ENCODE measurements at regions not wholly inside any gene's neighbourhood (a gene's known extent, or its start where the extent isn't known, plus 50 kb on each side); places are given as distances from the start of the nearest gene placed in this dataset.

GRCh38 chr9:119951090-119951489, 581.9 kb upstream of the BRINP1 start:
- Mint-ChIP-seq H3K4me1 (no peaks in the 10 kb centered on the region), H3K27me3 (peaks cover 2% of the 10 kb centered on the region), H3K9me3 (no peaks in the 10 kb centered on the region), H3K27ac (no peak overlapping the region), H3K36me3 (ENCODE audit: low read depth) (no peaks in the 10 kb centered on the region), H3K4me3 (no peak overlapping the region)
- TF ChIP-seq, protein P1, sequence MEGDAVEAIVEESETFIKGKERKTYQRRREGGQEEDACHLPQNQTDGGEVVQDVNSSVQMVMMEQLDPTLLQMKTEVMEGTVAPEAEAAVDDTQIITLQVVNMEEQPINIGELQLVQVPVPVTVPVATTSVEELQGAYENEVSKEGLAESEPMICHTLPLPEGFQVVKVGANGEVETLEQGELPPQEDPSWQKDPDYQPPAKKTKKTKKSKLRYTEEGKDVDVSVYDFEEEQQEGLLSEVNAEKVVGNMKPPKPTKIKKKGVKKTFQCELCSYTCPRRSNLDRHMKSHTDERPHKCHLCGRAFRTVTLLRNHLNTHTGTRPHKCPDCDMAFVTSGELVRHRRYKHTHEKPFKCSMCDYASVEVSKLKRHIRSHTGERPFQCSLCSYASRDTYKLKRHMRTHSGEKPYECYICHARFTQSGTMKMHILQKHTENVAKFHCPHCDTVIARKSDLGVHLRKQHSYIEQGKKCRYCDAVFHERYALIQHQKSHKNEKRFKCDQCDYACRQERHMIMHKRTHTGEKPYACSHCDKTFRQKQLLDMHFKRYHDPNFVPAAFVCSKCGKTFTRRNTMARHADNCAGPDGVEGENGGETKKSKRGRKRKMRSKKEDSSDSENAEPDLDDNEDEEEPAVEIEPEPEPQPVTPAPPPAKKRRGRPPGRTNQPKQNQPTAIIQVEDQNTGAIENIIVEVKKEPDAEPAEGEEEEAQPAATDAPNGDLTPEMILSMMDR (IDR thresholded peaks at IDR 0.05), result no peak
- intact Hi-C loops (cut with micrococcal nuclease), result no loop called here
- ChIA-PET POLR2A (no interaction called here), CTCF (no interaction called here)
- DNase-seq (no peak), ATAC-seq (ENCODE audit: low read depth) (no peak)

DNA sequence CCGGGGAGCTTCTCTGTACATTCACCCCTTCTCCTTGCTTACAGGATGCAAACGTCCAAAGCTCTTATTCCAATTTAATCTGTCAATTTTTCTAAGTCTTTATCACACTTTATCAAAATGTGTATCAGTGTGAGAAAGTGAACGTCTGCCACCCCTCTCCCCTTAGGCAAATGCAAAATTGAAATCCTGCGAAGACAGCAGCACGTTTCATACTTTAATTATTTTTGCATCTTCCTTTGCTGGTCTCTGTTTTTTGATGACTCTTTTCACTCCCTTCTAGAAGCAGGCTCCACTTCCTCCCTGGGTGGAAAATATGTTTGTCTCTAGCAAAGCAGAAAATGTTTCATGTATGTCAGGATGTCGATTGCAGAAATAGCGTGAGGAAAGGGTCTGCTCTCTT, 576.5 kb upstream of the BRINP1 start:
- Mint-ChIP-seq H3K9me3 (no peaks in the 10 kb centered on the region), H3K27ac (no peak overlapping the region), H3K4me3 (no peak overlapping the region), H3K36me3 (ENCODE audit: low read depth) (no peaks in the 10 kb centered on the region), H3K27me3 (peaks cover 2% of the 10 kb centered on the region), H3K4me1 (no peaks in the 10 kb centered on the region)
- DNase-seq, result no peak
- ChIA-PET POLR2A (no interaction called here), CTCF (interaction anchor here (1.2 kb wide), 1 partner anchor 23 kb away, joined by 3 read pairs; no protein-coding TSS in a partner anchor)
- ATAC-seq (ENCODE audit: low read depth), result no peak
- TF ChIP-seq, protein P1 (IDR thresholded peaks at IDR 0.05), result no peak
- intact Hi-C loops (cut with micrococcal nuclease), result no loop called here

GRCh38 chr9:119941091-119941490, 571.9 kb upstream of the BRINP1 start:
- ATAC-seq (ENCODE audit: low read depth), result no peak
- no peak for DNase-seq
- H3K4me3 Mint-ChIP-seq, result no peak overlapping the region
- TF ChIP-seq, protein P1 (IDR thresholded peaks at IDR 0.05), result no peak
- ChIA-PET POLR2A (no interaction called here), CTCF (no interaction called here)
- no peaks in the 10 kb centered on the region for H3K36me3 Mint-ChIP-seq (ENCODE audit: low read depth)
- no peaks in the 10 kb centered on the region for H3K9me3 Mint-ChIP-seq
- no peak overlapping the region for H3K27ac Mint-ChIP-seq
- H3K4me1 Mint-ChIP-seq, result no peaks in the 10 kb centered on the region
- intact Hi-C loops (cut with micrococcal nuclease), result no loop called here
- no peaks in the 10 kb centered on the region for H3K27me3 Mint-ChIP-seq

DNA sequence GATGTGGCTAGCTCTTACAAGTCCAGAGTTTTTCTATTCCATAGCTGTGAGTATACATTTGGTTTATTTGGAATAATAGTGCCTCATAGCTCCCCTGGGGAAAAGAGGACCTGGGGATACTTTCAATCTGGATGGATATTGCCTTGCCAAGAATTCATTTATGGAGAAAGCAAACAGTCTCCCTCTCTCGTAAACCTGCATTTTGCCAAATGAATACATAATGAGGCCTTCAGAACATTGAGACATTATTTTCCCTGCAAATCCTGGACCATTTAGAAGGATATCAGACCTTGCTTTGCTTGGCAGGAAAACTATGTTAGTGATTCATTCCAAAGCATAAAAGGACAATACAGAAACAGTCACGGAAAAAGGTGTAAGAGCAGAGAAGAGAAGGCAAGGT, 569.6 kb upstream of the BRINP1 start:
- POLR2A ChIA-PET, result no interaction called here
- CTCF ChIA-PET, result no interaction called here
- ATAC-seq (ENCODE audit: low read depth) (no peak), DNase-seq (no peak)
- Mint-ChIP-seq H3K27me3 (peaks cover 3% of the 10 kb centered on the region), H3K27ac (no peak overlapping the region), H3K9me3 (no peaks in the 10 kb centered on the region), H3K4me3 (no peak overlapping the region), H3K36me3 (ENCODE audit: low read depth) (no peaks in the 10 kb centered on the region), H3K4me1 (no peaks in the 10 kb centered on the region)
- intact Hi-C loops (cut with micrococcal nuclease), result no loop called here
- TF ChIP-seq, protein P1 (IDR thresholded peaks at IDR 0.05), result no peak

DNA sequence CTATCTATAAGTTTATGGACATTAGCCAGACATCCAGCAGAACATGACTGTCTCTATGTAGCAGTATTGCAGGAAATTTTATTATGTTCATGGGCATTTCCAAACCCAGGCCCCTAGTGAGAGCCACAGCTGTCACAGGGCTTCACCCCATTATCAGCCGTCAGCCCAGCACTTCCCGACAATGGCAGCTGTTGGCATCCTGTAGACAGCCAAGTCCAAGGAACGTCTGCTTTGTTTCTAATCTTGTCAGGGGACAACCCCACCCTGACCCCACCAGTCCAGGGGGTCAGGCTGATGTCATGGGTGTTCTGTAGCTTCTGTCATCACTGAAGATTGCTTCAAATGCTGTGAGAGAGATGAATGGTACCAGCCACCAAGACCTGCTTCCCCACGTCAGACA, 565.3 kb upstream of the BRINP1 start:
- POLR2A ChIA-PET, result no interaction called here
- peaks cover 3% of the 10 kb centered on the region for H3K27me3 Mint-ChIP-seq
- TF ChIP-seq, protein P1 (IDR thresholded peaks at IDR 0.05), result no peak
- no peaks in the 10 kb centered on the region for H3K36me3 Mint-ChIP-seq (ENCODE audit: low read depth)
- no peaks in the 10 kb centered on the region for H3K4me1 Mint-ChIP-seq
- no peak for ATAC-seq (ENCODE audit: low read depth)
- H3K27ac Mint-ChIP-seq, result no peak overlapping the region
- no peak overlapping the region for H3K4me3 Mint-ChIP-seq
- CTCF ChIA-PET, result no interaction called here
- intact Hi-C loops (cut with micrococcal nuclease), result no loop called here
- no peak for DNase-seq
- no peaks in the 10 kb centered on the region for H3K9me3 Mint-ChIP-seq

Measured in activated B cell treated with CpG ODN at 0.5 μM for 24 hours (primary cell).